HTR-8/SVneo (cell line): ENCODE measurements at regions not wholly inside any gene's neighbourhood (a gene's known extent, or its start where the extent isn't known, plus 50 kb on each side); places are given as distances from the start of the nearest gene placed in this dataset.

Experiments
- DNase-seq: peaks from one replicate; pipeline ENCODE4 v3.0.0; 2011; ENCODE audit warnings: low spot score, mixed read lengths; ENCODE audit not compliant: insufficient read length
- FAIRE-seq: peaks from 2 replicates; lab custom pipeline; 2011; peaks lifted over from hg19 to GRCh38; lab: Jason Lieb, UNC

GRCh38 chr16:64892835-64893785 is 228.8 kb downstream of the CDH11 start:
- DNase-seq = no peak
- FAIRE-seq = no peak

GRCh38 chr16:64889446-64889845 is 232.4 kb downstream of the CDH11 start:
- FAIRE-seq = no peak
- DNase-seq = no peak

DNA sequence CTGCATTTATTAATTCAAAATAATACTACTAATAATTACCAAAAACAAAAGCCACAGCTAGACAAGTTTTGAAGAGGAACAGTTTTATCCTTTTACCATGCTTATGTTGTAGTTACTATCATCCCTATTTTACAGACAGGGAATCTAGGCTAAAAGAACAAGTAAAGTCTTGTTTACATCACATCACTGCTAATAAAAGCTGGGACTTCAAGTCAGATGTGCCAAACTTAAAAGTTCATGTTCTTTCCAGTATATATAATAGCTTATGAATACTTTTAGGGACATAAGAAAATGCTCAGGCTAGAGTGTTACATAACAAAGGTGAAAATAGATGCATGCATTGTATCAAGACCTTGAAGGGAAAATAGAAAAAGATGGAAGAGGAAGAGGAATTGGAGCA is 234.2 kb downstream of the CDH11 start:
- DNase-seq (no peak), FAIRE-seq (no peak)

GRCh38 chr16:64882078-64882784 is 239.6 kb downstream of the CDH11 start:
- DNase-seq (no peak), FAIRE-seq (no peak)

DNA sequence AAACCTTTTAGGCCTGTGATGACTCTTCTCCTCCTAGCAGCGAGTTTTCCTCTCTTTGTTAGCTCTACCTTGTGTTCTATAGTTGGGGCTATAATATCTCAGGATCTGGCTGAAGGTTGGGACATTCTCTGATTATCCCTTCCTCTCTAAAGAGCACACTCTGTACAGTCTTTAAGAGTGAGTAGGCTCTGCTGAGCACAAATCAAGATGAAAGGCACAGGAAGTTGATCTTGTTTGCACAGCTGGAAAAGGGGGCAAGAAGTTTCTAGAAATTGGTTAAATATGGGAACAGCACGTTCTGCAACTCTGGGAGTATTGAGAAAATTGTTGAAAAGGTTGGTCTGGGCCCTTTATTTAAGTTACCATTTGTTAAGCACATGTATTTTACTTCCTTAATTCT is 240.9 kb downstream of the CDH11 start:
- FAIRE-seq (no peak), DNase-seq (no peak)

DNA sequence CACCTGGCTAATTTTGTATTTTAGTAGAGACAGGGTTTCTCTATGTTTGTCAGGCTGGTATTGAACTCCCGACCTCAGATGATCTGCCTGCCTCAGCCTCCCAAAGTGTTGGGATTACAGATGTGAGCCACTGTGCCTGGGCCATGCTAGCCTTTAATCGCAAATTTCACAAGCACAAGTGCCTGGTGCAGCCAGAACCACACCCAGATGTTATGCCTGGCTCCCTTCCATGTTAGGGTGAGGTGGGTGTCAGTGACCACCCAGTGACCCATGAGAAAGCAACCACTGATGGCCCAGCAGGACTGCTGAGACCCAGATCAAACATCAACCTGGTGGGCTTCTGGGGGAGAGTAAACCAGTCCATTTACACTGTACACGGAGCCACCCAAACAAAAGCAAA is 241.9 kb downstream of the CDH11 start:
- FAIRE-seq (no peak), DNase-seq (no peak)

GRCh38 chr16:64878940-64879339 is 242.9 kb downstream of the CDH11 start:
- FAIRE-seq (no peak), DNase-seq (no peak)

GRCh38 chr16:64872101-64872500 is 249.8 kb downstream of the CDH11 start:
- DNase-seq (no peak), FAIRE-seq (no peak)

DNA sequence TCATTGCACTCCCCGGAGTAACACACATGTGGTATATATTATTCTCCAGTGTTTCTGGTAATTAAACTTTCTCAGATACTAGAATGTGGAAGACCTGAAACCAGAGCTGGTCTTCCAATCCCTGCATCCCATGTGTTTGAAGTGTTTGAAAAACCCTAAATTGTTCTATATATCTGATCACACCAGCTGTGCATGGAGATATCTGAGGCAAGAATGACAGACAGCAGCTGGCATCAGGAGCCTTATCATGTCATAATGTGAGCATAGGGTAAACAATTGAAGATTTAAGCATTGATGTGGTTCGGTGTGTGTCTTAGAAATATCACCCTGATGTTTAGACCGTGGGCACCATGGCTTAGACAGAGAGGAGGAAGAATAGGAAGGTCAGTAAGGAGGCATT is 251.0 kb downstream of the CDH11 start:
- DNase-seq = no peak
- FAIRE-seq = no peak

- no peak for FAIRE-seq
- DNase-seq = no peak
Observed at GRCh38 chr16:64869781-64870180, 252.1 kb downstream of the CDH11 start.

- DNase-seq = no peak
- no peak for FAIRE-seq
Observed at GRCh38 chr16:64866021-64866420, 255.8 kb downstream of the CDH11 start.

DNA sequence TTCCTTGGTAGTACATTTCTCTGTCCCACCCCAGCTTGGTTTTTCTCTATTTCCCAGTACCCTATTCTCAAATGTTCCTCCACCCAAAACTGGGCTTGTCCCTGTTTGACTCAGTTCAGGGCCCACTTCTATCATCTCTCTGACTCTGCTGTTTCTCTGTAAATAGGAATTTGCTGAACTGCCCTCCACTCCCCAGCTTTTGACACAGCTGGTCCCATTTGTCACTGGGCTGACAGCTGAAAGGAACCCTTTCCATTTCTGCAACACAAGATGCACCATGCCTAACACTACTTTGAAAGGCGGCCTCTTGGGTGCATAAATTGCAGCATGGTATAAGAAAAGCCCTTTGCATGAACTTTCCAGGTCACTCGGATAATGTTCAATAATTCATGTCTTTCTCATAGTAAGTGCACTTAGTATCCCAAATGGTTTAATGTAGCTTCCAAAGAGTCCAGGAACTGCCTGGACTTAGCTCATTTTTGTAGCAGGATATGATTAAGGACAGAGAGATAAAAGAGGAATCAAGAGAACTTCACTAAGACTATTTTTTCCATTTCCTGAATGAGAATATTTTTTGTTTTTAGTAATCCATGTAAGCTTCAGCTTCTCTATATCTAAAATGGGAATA is 256.7 kb downstream of the CDH11 start:
- FAIRE-seq = no peak

GRCh38 chr16:64864232-64864809 is 257.5 kb downstream of the CDH11 start:
- DNase-seq = no peak
- no peak for FAIRE-seq

More for the DNA sequence above, 256.7 kb downstream of the CDH11 start:
- DNase-seq = no peak

DNA sequence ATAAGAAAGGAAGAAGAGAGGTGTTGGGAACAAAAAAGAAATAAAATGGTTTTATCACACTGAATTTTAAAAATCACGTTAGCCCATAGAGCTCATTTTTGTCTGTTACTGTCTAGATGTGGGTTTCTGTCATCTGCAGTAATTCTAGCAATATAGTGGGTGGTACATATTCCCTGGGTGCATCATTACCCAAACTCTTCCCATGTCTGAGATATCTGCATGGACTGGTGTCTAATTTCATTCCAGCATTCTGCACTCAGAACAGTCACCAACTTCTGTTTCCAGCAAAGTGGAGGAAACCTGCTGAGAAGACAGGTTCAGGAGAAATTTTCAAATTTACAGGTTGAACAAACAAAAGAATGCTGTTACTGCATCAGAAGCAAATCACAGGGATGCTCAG is 263.8 kb downstream of the CDH11 start:
- DNase-seq = no peak
- no peak for FAIRE-seq

GRCh38 chr16:64857411-64857810 is 264.5 kb downstream of the CDH11 start:
- FAIRE-seq = no peak
- no peak for DNase-seq

DNA sequence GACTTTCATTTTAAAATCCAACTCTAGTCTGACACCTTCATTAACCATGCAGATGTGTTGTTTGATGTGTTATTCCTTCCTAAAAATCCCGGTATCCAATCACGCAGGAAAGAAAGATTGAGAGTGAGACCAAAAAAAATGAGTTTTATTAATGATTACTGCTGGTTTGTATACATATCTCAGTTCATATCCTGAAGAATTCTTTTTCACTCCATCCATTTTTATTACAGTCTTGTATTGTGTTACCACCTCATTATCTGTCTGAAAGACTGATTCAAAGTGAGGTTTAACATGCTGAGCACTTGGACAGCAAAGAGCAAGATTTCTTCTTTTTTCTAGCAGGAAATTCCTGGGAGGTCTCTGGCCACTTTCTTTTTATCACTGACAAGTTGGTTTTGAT is 268.3 kb downstream of the CDH11 start:
- FAIRE-seq = no peak
- no peak for DNase-seq

- DNase-seq (no peak), FAIRE-seq (no peak)
Observed at GRCh38 chr16:64846966-64847365, 274.9 kb downstream of the CDH11 start.

DNA sequence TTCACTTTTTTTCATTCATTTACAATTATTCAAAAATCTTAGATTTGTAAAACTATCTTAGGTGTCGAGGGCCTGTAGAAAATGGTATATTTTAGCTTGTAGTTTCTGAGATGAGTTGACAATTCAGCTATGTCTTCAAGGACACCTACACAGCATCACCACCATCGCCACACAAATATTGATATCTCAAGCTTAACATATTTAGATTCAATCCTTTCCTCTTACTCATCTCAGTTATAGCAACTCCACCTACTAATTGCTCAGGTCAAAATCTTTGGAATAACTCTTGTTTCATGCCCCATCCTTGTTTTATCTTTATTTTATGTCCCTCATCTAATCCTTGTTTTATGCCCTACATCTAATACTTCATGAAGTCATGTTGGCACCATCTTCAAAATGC is 276.8 kb downstream of the CDH11 start:
- DNase-seq = no peak
- FAIRE-seq = no peak

DNA sequence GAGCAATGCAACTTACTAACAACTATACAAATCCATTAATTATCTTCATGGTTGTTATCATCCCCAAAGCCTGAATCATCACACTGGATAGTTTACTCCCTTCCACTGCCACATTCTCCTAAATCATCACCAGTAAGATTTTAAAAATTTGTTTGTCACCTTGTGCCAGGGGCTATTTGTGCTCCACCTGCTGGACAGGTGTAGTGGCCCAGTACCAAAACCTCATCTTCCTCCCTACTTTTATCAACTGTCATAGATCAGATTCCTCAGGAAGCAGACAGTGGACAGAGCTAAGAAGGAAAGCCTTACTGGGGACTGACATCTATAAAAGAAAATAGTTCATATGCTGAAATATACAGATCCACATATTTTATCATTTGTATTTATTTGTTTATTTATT is 280.4 kb downstream of the CDH11 start:
- no peak for DNase-seq
- FAIRE-seq = no peak

- FAIRE-seq (no peak), DNase-seq (no peak)
Observed at GRCh38 chr16:64841071-64841470, 280.8 kb downstream of the CDH11 start.

DNA sequence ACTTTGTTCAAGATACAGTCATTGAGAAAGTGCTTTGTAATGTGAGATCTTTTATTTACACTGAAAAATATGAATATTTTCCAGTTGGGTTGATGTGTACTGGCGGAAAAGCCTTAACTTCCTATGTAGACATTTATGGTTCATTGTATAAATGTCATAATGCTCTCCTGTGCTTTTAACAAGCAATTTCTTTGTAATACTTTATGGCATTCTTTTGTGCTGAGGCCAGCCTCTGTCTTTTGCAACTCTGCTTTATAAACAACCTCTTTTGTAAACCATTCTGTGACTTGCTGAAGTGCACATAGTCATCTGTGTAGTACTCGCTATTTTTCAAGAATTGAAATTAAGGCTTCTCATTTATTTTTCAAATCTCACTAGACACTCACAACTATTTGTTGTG is 291.2 kb downstream of the CDH11 start:
- no peak for DNase-seq
- FAIRE-seq = no peak
